Right renal pelvis (tissue), 4 donors: ENCODE measurements at regions not wholly inside any gene's neighbourhood (a gene's known extent, or its start where the extent isn't known, plus 50 kb on each side); places are given as distances from the start of the nearest gene placed in this dataset.
"Not testable (repeated sequence)": the region's sequence is repeated elsewhere in the genome, so short reads cannot be mapped to it uniquely, and the experiment has no call there.

Experiments
- DNase-seq, 4 donors: peaks; one replicate each; pipeline ENCODE4 v3.0.0-alpha.2; 2013; ENCODE audit warnings: low read depth in 4 of 4, low spot score in 3 of 4, missing footprints in 1 of 4

- DNase-seq = no peak
Measured at GRCh38 chr16:55015181-55015913, 84.7 kb downstream of the IRX5 start.

DNA sequence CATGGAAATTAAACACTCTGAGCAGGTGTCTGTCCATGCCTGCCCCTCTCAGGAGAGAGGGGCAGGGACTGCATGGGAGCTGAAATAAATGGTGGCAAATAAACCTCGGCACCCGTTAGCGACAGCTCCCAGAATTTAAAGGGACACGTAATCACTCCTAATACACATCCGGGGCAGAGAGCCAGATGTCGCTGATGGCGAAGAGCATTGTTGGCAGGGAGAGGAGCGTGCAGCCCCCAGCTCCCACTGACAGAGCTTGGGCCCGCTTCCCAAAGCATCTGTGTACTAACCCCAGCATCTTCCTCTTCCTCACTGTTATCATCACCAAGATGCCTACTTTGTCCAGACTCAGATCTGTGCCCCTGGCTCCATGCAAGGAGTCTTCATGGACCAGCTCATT is 85.8 kb downstream of the IRX5 start:
- no peak for DNase-seq

- no peak for DNase-seq
Measured at GRCh38 chr16:55017321-55017720, 86.7 kb downstream of the IRX5 start.

DNA sequence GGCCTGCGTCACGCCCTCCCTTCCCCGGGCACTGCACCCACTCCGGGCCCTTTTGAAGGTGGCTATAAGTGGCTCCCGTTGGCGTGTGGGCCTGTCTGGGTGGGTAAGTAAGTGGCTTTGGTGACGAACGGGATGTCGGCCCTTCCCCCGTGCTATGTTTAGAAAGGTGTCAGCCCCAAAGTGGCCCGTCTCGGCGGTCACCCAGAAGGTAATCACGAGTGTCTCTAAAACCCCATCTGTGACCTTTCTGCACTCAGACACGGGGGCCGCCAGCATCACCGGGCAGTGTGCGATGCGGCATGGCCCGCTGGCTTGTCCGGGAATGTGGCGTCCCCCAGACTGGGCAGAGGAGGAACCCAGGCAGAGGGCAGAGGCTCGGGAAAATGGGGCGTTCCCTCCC is 88.2 kb downstream of the IRX5 start:
- no peak for DNase-seq

DNA sequence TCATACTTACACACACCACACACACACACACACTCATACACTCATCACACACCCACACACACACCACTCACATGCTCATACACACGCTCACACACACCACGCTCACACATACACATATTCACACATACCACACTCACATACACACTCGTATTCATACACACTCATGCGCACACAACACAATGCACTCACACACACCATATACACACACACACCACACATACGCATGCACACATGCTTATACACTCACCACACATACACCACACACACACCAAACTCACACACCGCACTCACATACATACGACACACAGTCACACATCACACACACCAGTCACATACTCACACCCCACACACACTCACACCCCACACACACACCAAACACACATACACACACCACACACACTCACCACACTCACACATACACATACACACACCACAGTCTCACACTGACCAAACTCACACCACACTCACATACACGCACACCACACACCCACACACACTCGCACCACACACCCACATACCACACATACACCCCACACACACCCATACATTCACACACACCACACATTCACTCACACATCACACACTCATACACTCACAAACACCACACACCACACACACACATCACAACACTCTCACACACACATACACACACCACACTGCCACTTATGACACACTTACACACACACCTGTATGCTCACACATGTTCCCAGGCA is 88.9 kb downstream of the IRX5 start:
- DNase-seq = no peak

- no peak for DNase-seq
Measured at GRCh38 chr16:55021595-55022475, 91.2 kb downstream of the IRX5 start.

GRCh38 chr16:55027260-55027659 is 96.6 kb downstream of the IRX5 start:
- not testable (repeated sequence) for DNase-seq

GRCh38 chr16:55029509-55029908 is 98.8 kb downstream of the IRX5 start:
- DNase-seq = no peak

GRCh38 chr16:55030944-55031343 is 100.3 kb downstream of the IRX5 start:
- no peak for DNase-seq

DNA sequence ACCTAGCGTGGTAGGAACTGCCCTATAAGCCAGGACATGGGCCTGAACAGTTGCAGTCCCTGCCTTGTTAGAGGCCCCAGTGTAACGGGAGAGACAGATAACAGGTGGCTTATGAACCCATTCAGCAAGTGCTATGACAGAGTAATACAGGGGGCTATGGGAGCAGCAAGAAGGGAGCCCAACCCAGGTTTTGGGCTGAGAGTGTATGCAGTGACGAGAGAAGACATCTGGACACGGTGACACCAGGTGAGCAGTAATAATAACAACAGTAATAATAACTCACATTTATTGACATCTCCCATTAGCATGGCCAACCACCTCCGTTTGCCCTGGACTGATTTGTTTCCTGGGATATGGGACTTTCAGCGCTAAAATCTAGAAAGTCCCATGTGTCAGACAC is 100.8 kb downstream of the IRX5 start:
- DNase-seq = no peak

GRCh38 chr16:55033225-55034156 is 102.8 kb downstream of the IRX5 start:
- no peak for DNase-seq

DNA sequence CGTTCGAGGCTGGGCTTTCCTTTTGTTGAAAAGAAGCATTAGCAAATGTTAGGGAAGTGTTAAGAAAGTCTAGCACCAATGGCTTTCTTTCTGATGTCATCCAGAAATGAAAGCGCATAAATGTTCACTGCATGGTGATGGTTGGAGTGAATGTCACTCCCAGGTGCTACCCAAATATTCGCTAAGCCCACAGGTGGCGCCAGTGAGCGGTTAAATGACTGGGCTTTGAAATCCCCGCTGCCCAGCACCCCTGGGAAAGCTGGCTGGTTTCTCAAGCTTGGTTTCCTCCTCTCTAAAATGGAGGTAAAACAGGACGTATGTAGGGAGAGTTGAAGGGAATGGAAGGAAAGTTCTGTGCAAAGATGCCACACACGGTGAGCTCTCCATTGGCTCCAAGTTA is 104.4 kb downstream of the IRX5 start:
- no peak for DNase-seq

GRCh38 chr16:55035956-55036355 is 105.3 kb downstream of the IRX5 start:
- DNase-seq = no peak

DNA sequence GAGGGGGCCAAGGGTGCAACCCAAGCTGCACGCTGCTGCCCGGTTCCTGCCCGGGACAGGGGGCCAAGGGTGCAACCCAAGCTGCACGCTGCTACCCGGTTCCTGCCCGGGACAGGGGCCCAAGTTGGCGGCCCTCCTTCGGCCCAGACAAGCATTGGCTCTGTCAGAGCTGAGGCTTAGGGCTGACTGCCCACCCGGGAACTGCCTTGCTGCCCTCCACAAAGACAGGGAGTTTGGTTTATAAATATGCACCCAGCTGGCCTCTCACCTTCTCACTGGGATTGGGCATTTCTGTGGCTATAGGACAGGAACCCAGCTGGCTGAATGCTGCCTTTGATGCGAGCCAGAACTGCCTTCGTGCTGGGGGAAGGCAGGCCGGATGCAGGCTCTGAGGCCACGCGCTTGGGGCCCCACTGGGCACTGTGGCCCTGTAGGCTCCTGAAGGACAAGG is 105.7 kb downstream of the IRX5 start:
- no peak for DNase-seq

DNA sequence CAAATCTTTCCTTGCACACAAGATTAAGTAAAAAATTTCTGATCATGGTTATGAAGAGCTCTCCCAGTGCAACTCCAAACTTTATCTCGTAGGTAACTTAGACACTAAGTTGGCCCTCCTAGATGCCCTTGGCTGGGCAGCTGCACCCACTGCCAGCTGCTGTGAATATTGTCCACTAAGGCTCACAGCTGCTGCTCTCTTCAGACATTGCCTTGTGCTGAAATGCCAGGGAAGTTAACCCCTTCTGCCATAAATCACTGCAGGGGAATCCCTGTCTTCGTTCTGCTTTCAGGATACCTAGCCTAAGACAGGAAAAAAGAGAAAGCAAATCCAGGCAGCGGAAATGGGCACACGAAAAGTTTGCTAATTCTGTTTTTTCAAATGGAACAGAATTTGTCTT is 106.4 kb downstream of the IRX5 start:
- DNase-seq = no peak

GRCh38 chr16:55037966-55038365 is 107.3 kb downstream of the IRX5 start:
- no peak for DNase-seq

GRCh38 chr16:55039042-55039441 is 108.4 kb downstream of the IRX5 start:
- no peak for DNase-seq

DNA sequence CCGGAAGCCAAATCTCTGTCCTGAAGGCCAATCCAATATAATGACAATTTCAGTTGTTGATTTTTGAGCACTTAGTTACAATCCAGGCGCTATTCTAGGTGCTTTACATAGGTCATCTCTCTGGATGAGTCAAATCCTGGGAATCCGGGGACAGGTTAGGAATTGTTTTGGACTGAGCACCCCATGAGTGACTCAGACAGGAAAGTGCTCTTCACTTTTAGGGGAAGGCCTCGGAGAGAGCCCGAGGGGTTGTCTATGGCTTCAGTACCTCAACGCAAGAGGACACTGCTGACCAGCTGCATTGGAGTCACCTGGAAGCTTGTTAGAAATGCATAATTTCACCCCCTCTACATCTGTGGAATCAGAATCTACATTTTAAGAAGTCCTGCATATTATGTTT is 108.8 kb downstream of the IRX5 start:
- no peak for DNase-seq

GRCh38 chr16:55039931-55040330 is 109.3 kb downstream of the IRX5 start:
- DNase-seq = no peak

DNA sequence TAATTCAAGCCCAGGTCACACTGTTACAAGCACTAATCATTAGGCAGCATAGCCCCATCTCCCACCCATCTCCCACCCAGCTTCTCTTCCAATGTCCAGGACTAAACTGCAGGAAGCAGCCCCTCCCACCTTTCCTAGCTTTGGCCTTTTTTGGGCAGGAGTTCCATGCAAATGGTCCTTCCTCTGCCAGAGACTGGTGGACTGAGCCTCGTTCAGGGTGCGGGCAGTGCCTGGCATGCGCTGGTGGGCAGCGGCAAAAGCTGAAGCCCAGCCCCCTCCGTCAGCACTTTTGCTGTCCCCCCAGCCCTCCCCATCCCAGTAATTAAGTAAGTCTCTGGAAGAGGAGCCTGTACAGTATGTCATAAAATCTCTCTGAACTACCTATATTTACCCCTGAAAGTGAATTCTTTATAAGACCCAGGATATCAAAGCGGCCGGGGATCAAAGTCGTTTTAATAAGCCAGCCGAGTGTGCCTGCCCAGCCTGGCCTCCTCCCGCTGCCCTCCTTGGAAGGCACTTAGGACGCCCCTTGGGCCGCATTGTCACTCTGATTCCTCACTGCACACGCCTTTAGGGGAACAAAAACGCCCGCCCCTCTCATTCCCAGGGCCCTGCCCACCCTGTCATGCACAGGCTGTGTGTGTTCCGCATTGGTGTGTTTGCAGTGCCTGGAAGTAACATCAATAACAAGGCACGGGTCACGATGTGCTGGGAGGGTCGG is 109.9 kb downstream of the IRX5 start:
- no peak for DNase-seq
